SK-N-SH treated with all-trans-retinoic acid at 6 μM for 48 hours (cell line): ENCODE measurements at regions not wholly inside any gene's neighbourhood (a gene's known extent, or its start where the extent isn't known, plus 50 kb on each side); places are given as distances from the start of the nearest gene placed in this dataset.

Experiments used
- ATAC-seq: fragments of 200-7000 bp; cut with Tn5 transposase; 3 replicates; pipeline ENCODE4 v1.9.1; 2020; ENCODE audit warnings: mild to moderate bottlenecking, moderate library complexity
- BACH2 ChIP-seq: fragments of 250-450 bp; sonication (Bioruptor Pico); IDR thresholded peaks from 2 replicates; pipeline ENCODE4 v1.9.0; 2021; ENCODE audit warnings: mild to moderate bottlenecking, borderline replicate concordance
- CREB5 ChIP-seq: fragments of 250-450 bp; sonication (Bioruptor Pico); IDR thresholded peaks from 2 replicates; pipeline ENCODE4 v1.5.1; 2020; ENCODE audit warnings: low read depth, mild to moderate bottlenecking, moderate library complexity
- CSRNP3 ChIP-seq: fragments of 250-450 bp; sonication (Bioruptor Pico); IDR thresholded peaks from 2 replicates; pipeline ENCODE4 v1.5.1; 2021; ENCODE audit warnings: mild to moderate bottlenecking, moderate library complexity
- ESRRG ChIP-seq: fragments of 250-450 bp; sonication (Bioruptor Pico); IDR thresholded peaks from 2 replicates; pipeline ENCODE4 v1.6.1; 2021; ENCODE audit warnings: mild to moderate bottlenecking
- GLIS3 ChIP-seq: fragments of 250-450 bp; sonication (Bioruptor Pico); IDR thresholded peaks from 2 replicates; pipeline ENCODE4 v1.5.0; 2020; ENCODE audit warnings: mild to moderate bottlenecking, moderate library complexity
- ISL1 ChIP-seq: fragments of 250-450 bp; sonication (Bioruptor Pico); IDR thresholded peaks from 2 replicates; pipeline ENCODE4 v2.1.2; 2022; ENCODE audit warnings: mild to moderate bottlenecking, moderate library complexity
- POU6F1 ChIP-seq: fragments of 250-450 bp; sonication (Bioruptor Pico); IDR thresholded peaks from 2 replicates; pipeline ENCODE4 v1.8.0; 2021; ENCODE audit warnings: low read depth, mild to moderate bottlenecking, moderate library complexity, borderline replicate concordance
- PPARA ChIP-seq: fragments of 250-450 bp; sonication (Bioruptor Pico); IDR thresholded peaks from 2 replicates; pipeline ENCODE4 v1.5.0; 2020; ENCODE audit warnings: mild to moderate bottlenecking, borderline replicate concordance
- RARB ChIP-seq: fragments of 250-450 bp; sonication (Bioruptor Pico); IDR thresholded peaks from 2 replicates; pipeline ENCODE4 v1.8.0; 2021; ENCODE audit warnings: mild to moderate bottlenecking, moderate library complexity
- SNAI2 ChIP-seq: fragments of 250-450 bp; sonication (Bioruptor Pico); IDR thresholded peaks from 2 replicates; pipeline ENCODE4 v1.5.0; 2020; ENCODE audit warnings: mild to moderate bottlenecking, moderate library complexity
- TCF4 ChIP-seq: fragments of 250-450 bp; sonication (Bioruptor Pico); IDR thresholded peaks from 2 replicates; pipeline ENCODE4 v1.8.0; 2021; ENCODE audit warnings: mild to moderate bottlenecking, moderate library complexity, borderline replicate concordance
- TOX ChIP-seq: fragments of 250-450 bp; sonication (Bioruptor Pico); IDR thresholded peaks from 2 replicates; pipeline ENCODE4 v1.8.0; 2021; ENCODE audit warnings: mild to moderate bottlenecking, moderate library complexity, borderline replicate concordance
- TSHZ2 ChIP-seq: fragments of 250-450 bp; sonication (Bioruptor Pico); IDR thresholded peaks from 2 replicates; pipeline ENCODE4 v1.5.0; 2020; ENCODE audit warnings: mild to moderate bottlenecking, moderate library complexity
- ZC3H10 ChIP-seq: fragments of 250-450 bp; sonication (Bioruptor Pico); IDR thresholded peaks from 2 replicates; pipeline ENCODE4 v1.5.1; 2021; ENCODE audit warnings: mild to moderate bottlenecking, moderate library complexity
- ZFP3 ChIP-seq: fragments of 250-450 bp; sonication (Bioruptor Pico); IDR thresholded peaks from 2 replicates; pipeline ENCODE4 v1.5.0; 2020; ENCODE audit warnings: mild to moderate bottlenecking, moderate library complexity
- ZFP30 ChIP-seq: fragments of 450-650 bp; formaldehyde crosslinking; IDR thresholded peaks from 2 replicates; pipeline ENCODE4 v1.5.0; 2022; ENCODE audit warnings: mild to moderate bottlenecking, moderate library complexity
- ZNF565 ChIP-seq: fragments of 450-650 bp; formaldehyde crosslinking; conservative IDR thresholded peaks from 2 replicates; pipeline ENCODE4 v1.5.0; 2020; ENCODE audit warnings: low read depth, mild to moderate bottlenecking, moderate library complexity
- ZNF70 ChIP-seq: fragments of 450-650 bp; formaldehyde crosslinking; IDR thresholded peaks from 2 replicates; pipeline ENCODE4 v1.5.0; 2020; ENCODE audit warnings: mild to moderate bottlenecking, moderate library complexity
- ZNF8 ChIP-seq: fragments of 450-650 bp; formaldehyde crosslinking; IDR thresholded peaks from 2 replicates; pipeline ENCODE4 v1.5.0; 2020; ENCODE audit warnings: mild to moderate bottlenecking, moderate library complexity

GRCh38 chr6:22716721-22717120 lies 147.4 kb downstream of the HDGFL1 start:
- TF ChIP-seq ISL1 (CRISPR knock-in tag) = no peak
- no peak for TF ChIP-seq SNAI2 (CRISPR knock-in tag)
- TF ChIP-seq TOX = no peak
- TF ChIP-seq ZFP30 (CRISPR knock-in tag) = no peak
- TF ChIP-seq ZNF8 (CRISPR knock-in tag) = no peak
- TF ChIP-seq ZNF565 (CRISPR knock-in tag) = no peak
- no peak for TF ChIP-seq CSRNP3 (CRISPR knock-in tag)
- TF ChIP-seq TCF4 (CRISPR knock-in tag) = no peak
- TF ChIP-seq GLIS3 (CRISPR knock-in tag) = no peak
- no peak for TF ChIP-seq RARB (CRISPR knock-in tag)
- no peak for TF ChIP-seq TSHZ2 (CRISPR knock-in tag)
- ATAC-seq = no peak

- ATAC-seq = no peak
- TF ChIP-seq SNAI2 (CRISPR knock-in tag) (no peak), PPARA (CRISPR knock-in tag) (no peak), ZC3H10 (CRISPR knock-in tag) (no peak), CSRNP3 (CRISPR knock-in tag) (no peak), ZNF8 (CRISPR knock-in tag) (no peak), ZNF70 (no peak), ZFP30 (CRISPR knock-in tag) (no peak), BACH2 (CRISPR knock-in tag) (no peak), ZFP3 (no peak), ESRRG (CRISPR knock-in tag) (no peak), TSHZ2 (CRISPR knock-in tag) (no peak), TCF4 (CRISPR knock-in tag) (no peak), TOX (no peak), CREB5 (no peak), POU6F1 (no peak)
Measured at GRCh38 chr6:22717915-22718314, 148.5 kb downstream of the HDGFL1 start.

GRCh38 chr6:22722913-22723312 lies 153.5 kb downstream of the HDGFL1 start:
- no peak for ATAC-seq
- TF ChIP-seq BACH2 (CRISPR knock-in tag) (no peak), ZNF70 (no peak), SNAI2 (CRISPR knock-in tag) (no peak), ZNF565 (CRISPR knock-in tag) (no peak), TOX (no peak), ISL1 (CRISPR knock-in tag) (no peak), ZFP30 (CRISPR knock-in tag) (no peak), CSRNP3 (CRISPR knock-in tag) (no peak), TSHZ2 (CRISPR knock-in tag) (no peak)
